GM12878 (cell line): ENCODE measurements at regions not wholly inside any gene's neighbourhood (a gene's known extent, or its start where the extent isn't known, plus 50 kb on each side); places are given as distances from the start of the nearest gene placed in this dataset.

Experiments used
- ATAC-seq: fragments of 200-7000 bp; cut with Tn5 transposase; 3 replicates; pipeline ENCODE4 v1.9.1; 2020; ENCODE audit warnings: mild to moderate bottlenecking, moderate library complexity
- BruUV-seq: library from RNA; stranded (reverse); fragments of 400-500 nt; replicated peaks from 2 replicates; lab custom pipeline; 2021; lab: Mats Ljungman, UMichigan
- CTCF ChIA-PET: fragments of 300-600 bp; sonication (Branson Sonifier 250); formaldehyde crosslinking; extraction: SDS; loops from one replicate; lab custom pipeline; 2021; ENCODE audit warnings: inconsistent platforms; lab: Yijun Ruan, JAX
- POLR2A ChIA-PET: fragments of 350-600 bp; formaldehyde crosslinking; extraction: SDS; loops from one replicate; lab custom pipeline; 2021; ENCODE audit warnings: inconsistent platforms; lab: Charles Lee
- RAD21 ChIA-PET: fragments of 300-600 bp; sonication (Branson Sonifier 250); formaldehyde crosslinking; loops from one replicate; lab custom pipeline; 2023; ENCODE audit warnings: antibody characterized with exemption; ENCODE audit not compliant: unreplicated experiment; lab: Charles Lee
- SMC1A ChIA-PET: fragments of 300-600 bp; sonication (Branson Sonifier 250); formaldehyde crosslinking; loops from one replicate; lab custom pipeline; 2023; ENCODE audit not compliant: unreplicated experiment, uncharacterized antibody; lab: Charles Lee
- DNase-seq: peaks from one replicate; pipeline ENCODE4 v3.0.0-alpha.2; 2011; ENCODE audit warnings: low read depth, low spot score
- FAIRE-seq: peaks from 3 replicates; lab custom pipeline; 2011; peaks lifted over from hg19 to GRCh38; lab: Jason Lieb, UNC
- H2AFZ ChIP-seq: 2 replicates; pipeline ENCODE4 v1.6.0; 2011; ENCODE audit warnings: low read depth, low read length, control low read depth; ENCODE audit not compliant: control insufficient read depth
- H3K27ac ChIP-seq: 2 replicates; pipeline ENCODE4 v1.5.1; 2011; ENCODE audit warnings: control low read depth; ENCODE audit not compliant: control insufficient read depth, insufficient read depth
- H3K27me3 ChIP-seq, 2 experiments: replicated peaks in 1 of 2; 2 replicates each; pipeline versions ENCODE4 v1.6.0 to v1.6.1; 2011; ENCODE audit warnings: low read length in 1 of 2; ENCODE audit not compliant: control insufficient read depth in 2 of 2, insufficient read depth in 2 of 2
- H3K36me3 ChIP-seq, 2 experiments: 2 replicates each; pipeline ENCODE4 v1.5.1; 2011; ENCODE audit warnings: low read length in 1 of 2; ENCODE audit not compliant: control insufficient read depth in 2 of 2, insufficient read depth in 2 of 2
- H3K4me1 ChIP-seq: 2 replicates; pipeline ENCODE4 v1.6.1; 2011; ENCODE audit warnings: mild to moderate bottlenecking, low read length, moderate library complexity, mixed read lengths; ENCODE audit not compliant: control insufficient read depth, insufficient read depth
- H3K4me2 ChIP-seq: 2 replicates; pipeline ENCODE4 v1.6.0; 2011; ENCODE audit warnings: control low read depth; ENCODE audit not compliant: control insufficient read depth, insufficient read depth
- H3K4me3 ChIP-seq: fragments of 200-600 bp; sonication (generic); 2 replicates; pipeline ENCODE4 v1.5.1; 2016
- H3K79me2 ChIP-seq: 2 replicates; pipeline ENCODE4 v1.6.0; 2011; ENCODE audit warnings: low read length; ENCODE audit not compliant: control insufficient read depth, insufficient read depth
- H3K9ac ChIP-seq: 2 replicates; pipeline ENCODE4 v1.8.0; 2011; ENCODE audit warnings: low read length, control low read depth, mixed read lengths; ENCODE audit not compliant: control insufficient read depth, insufficient read depth
- H3K9me3 ChIP-seq: replicated peaks from 3 replicates; pipeline ENCODE4 v1.5.1; 2011; ENCODE audit warnings: mild to moderate bottlenecking, low read length; ENCODE audit not compliant: control insufficient read depth, insufficient read depth
- H4K20me1 ChIP-seq: 2 replicates; pipeline ENCODE4 v1.6.0; 2011; ENCODE audit not compliant: control insufficient read depth, insufficient read depth
- ASH2L ChIP-seq: fragments of 300-600, 200-600 bp; sonication (generic); IDR thresholded peaks from 2 replicates; pipeline ENCODE4 v1.6.1; 2017; ENCODE audit warnings: low read depth, mild to moderate bottlenecking, borderline replicate concordance
- POU2F2 ChIP-seq: IDR thresholded peaks from 3 replicates; pipeline ENCODE4 v1.6.1; 2011; ENCODE audit warnings: low read depth, mild to moderate bottlenecking, low read length, borderline replicate concordance
- RAD21 ChIP-seq: IDR thresholded peaks from 2 replicates; pipeline ENCODE4 v1.6.1; 2011; ENCODE audit warnings: mild to moderate bottlenecking, low read depth, low read length, moderate library complexity; ENCODE audit not compliant: insufficient read depth
- SMAD1 ChIP-seq: fragments of 450-650 bp; IDR thresholded peaks from 2 replicates; pipeline ENCODE4 v1.6.1; 2018; ENCODE audit warnings: mild to moderate bottlenecking, low read depth; ENCODE audit not compliant: partially characterized antibody
- SUPT20H ChIP-seq: IDR thresholded peaks from 2 replicates; pipeline ENCODE4 v1.6.1; 2011; ENCODE audit warnings: low read depth, mild to moderate bottlenecking, low read length, moderate library complexity, borderline replicate concordance; ENCODE audit not compliant: control insufficient read depth
- WGBS: methylation state at CpG from one replicate; pipeline ENCODE4 v1.1.6; 2016; ENCODE audit warnings: low lambda C conversion rate; ENCODE audit not compliant: insufficient replicate concordance, insufficient coverage; ENCODE audit errors: missing lambda C conversion rate; 5-methylcytosine and 5-hydroxymethylcytosine counted together
- in situ Hi-C: fragments of 300-500 bp; cut with MboI; formaldehyde crosslinking; loops from 9 replicates; pipeline ENCODE4 v1.14.3; 2018; ENCODE audit warnings: mixed read lengths
- intact Hi-C: fragments of 100-400 bp; cut with micrococcal nuclease; formaldehyde crosslinking; loops from one replicate; pipeline ENCODE4 v1.14.2; 2022; ENCODE audit not compliant: unreplicated experiment
- TF ChIP-seq, protein P1 (sequence below): fragments of 150-350 bp; IDR thresholded peaks from 2 replicates; pipeline ENCODE4 v1.6.1; 2014; ENCODE audit warnings: mild to moderate bottlenecking, low read depth, low read length
- TF ChIP-seq, protein P2 (sequence below): fragments of 450-650 bp; IDR thresholded peaks from 2 replicates; pipeline ENCODE4 v1.6.1; 2016; ENCODE audit warnings: mild to moderate bottlenecking
- TF ChIP-seq, protein P3 (sequence below): fragments of 450-650 bp; IDR thresholded peaks from 2 replicates; pipeline ENCODE4 v1.6.1; 2017; ENCODE audit warnings: borderline replicate concordance

DNA sequence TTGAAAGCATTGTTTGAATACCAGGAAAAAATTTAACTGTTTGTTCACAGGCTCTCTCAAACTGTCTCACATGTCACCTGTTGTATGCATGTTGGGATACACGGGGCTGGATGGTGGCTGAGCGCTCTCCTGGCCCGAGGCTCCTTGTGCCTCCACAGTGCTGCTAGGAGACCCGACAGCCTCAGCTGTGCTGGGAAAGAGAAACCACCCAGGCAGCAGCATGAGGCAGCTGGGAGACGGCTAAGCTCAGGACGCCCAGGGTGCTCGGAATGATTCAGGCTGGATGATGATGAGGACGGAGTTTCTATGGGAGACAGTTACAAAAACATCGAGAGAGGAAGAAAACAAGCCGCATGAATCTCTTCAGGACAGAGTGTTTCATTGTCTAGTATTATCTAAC, 278.0 kb upstream of the CDH4 start:
- FAIRE-seq (no peak), ATAC-seq (no peak), DNase-seq (no peak)
- intact Hi-C loops (no loop called here), in situ Hi-C loops (loop anchor here (25.0 kb wide), 2 partner anchors 88 to 338 kb away; no protein-coding TSS in a partner anchor)
- Histone ChIP-seq H3K36me3 (no peaks in the 10 kb centered on the region), H3K4me1 (no peaks in the 10 kb centered on the region), H3K9ac (no peak overlapping the region), H3K4me2 (no peak overlapping the region), H2AFZ (no peak overlapping the region), H3K4me3 (no peak overlapping the region), H3K9me3 (no peaks in the 10 kb centered on the region; the same call in 2 of the 3 replicates), H3K27ac (no peak overlapping the region), H3K27me3 (no peaks in the 10 kb centered on the region), H4K20me1 (no peaks in the 10 kb centered on the region), H3K79me2 (no peaks in the 10 kb centered on the region)
- 26% methylated on average over 10 of the region's 10 CpGs for WGBS
- SMC1A ChIA-PET: no interaction called here
- TF ChIP-seq SMAD1 (no peak), RAD21 (no peak), ASH2L (no peak), SUPT20H (no peak), POU2F2 (no peak)
- TF ChIP-seq, protein P1, sequence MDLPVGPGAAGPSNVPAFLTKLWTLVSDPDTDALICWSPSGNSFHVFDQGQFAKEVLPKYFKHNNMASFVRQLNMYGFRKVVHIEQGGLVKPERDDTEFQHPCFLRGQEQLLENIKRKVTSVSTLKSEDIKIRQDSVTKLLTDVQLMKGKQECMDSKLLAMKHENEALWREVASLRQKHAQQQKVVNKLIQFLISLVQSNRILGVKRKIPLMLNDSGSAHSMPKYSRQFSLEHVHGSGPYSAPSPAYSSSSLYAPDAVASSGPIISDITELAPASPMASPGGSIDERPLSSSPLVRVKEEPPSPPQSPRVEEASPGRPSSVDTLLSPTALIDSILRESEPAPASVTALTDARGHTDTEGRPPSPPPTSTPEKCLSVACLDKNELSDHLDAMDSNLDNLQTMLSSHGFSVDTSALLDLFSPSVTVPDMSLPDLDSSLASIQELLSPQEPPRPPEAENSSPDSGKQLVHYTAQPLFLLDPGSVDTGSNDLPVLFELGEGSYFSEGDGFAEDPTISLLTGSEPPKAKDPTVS: no peak
- TF ChIP-seq, protein P2, sequence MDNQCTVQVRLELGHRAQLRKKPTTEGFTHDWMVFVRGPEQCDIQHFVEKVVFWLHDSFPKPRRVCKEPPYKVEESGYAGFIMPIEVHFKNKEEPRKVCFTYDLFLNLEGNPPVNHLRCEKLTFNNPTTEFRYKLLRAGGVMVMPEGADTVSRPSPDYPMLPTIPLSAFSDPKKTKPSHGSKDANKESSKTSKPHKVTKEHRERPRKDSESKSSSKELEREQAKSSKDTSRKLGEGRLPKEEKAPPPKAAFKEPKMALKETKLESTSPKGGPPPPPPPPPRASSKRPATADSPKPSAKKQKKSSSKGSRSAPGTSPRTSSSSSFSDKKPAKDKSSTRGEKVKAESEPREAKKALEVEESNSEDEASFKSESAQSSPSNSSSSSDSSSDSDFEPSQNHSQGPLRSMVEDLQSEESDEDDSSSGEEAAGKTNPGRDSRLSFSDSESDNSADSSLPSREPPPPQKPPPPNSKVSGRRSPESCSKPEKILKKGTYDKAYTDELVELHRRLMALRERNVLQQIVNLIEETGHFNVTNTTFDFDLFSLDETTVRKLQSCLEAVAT: no peak
- TF ChIP-seq, protein P3, sequence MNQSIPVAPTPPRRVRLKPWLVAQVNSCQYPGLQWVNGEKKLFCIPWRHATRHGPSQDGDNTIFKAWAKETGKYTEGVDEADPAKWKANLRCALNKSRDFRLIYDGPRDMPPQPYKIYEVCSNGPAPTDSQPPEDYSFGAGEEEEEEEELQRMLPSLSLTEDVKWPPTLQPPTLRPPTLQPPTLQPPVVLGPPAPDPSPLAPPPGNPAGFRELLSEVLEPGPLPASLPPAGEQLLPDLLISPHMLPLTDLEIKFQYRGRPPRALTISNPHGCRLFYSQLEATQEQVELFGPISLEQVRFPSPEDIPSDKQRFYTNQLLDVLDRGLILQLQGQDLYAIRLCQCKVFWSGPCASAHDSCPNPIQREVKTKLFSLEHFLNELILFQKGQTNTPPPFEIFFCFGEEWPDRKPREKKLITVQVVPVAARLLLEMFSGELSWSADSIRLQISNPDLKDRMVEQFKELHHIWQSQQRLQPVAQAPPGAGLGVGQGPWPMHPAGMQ: no peak
- BruUV-seq: no TSS peak
- RAD21 ChIA-PET: no interaction called here
- CTCF ChIA-PET: no interaction called here
- POLR2A ChIA-PET: no interaction called here
